ENCODE measurements at regions not wholly inside any gene's neighbourhood (a gene's known extent, or its start where the extent isn't known, plus 50 kb on each side); places are given as distances from the start of the nearest gene placed in this dataset.

DNA sequence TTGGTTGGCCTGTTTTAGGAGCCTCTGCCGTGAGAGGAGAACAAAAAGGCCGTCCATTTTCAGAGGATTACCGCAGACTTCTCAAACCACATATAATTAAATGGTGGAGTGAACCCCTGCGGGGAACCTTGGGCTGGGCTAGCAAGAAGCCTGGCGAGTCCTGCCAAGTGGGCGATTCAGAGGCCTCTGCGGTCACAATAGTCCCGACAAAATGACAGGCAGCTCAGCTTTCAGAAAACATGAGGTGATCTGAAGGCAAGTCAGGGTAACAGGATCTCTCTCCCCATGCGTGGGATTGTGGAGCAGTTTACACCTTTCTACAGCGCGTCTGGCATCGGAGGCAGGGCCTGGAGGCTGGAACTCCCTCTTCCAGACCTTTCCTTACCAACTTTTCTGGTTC lies 134.8 kb downstream of the ASB7 start:
- no peak for DNase-seq

DNA sequence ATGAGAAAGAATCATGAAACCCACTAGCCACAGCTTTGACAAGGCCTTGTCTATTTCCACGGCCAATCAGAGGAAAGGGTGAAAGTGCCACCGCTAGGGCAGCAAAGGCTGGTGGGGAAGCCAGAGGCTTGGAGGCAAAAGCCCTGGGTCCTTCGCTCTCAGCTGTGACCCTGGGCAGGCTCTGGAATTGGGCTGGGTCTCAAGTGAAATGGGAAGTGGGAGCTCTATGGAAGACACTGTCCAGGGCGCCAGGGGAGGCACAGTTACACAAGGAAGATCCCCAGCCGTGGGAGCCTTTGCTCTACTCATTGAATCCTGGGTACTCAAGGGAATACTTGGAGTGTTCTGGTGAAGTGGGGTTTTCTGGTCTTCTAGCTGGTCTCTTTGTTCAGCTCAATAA lies 136.2 kb downstream of the ASB7 start:
- DNase-seq, result no peak

- no peak for DNase-seq
These were observed 137.7 kb downstream of the ASB7 start for GRCh38 chr15:100740138-100740537.

DNA sequence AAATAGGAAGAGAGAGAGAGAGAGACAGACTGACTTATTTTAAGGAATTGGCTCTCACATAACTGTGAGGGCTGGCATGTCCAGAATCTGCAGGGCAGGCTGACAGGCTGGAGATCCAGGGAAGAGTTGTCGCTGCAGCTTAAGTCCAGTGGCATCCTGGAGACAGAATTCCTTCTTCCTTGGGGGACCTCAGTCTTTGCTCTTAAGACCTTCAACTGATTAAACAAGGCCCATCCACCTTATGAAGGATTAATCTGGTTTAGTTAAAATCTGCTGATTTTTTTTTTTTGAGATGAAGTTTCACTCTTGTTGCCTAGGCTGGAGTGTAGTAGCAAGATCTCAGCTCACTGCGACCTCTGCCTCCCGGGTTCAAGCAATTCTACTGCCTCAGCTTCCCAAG lies 128.0 kb upstream of the ALDH1A3 start:
- no peak for DNase-seq

DNA sequence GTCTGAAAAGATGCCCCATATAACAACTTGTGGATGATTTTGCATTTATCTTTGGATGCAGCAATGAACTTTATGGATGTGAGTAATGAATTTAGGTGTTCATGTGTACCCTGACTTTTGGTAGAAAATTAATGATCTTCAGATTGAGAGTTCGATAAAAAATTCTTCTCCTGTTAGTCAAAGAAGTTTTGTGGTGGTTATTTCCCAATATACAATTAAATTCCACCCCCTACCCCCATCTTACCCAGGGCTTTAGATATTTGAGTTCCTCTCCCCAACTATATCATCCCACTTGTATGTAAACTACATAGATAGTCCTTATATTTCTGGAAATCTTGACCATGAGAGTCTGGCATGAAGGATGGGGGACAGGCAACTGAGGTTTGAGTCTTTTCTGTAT lies 126.1 kb upstream of the ALDH1A3 start:
- no peak for DNase-seq

DNA sequence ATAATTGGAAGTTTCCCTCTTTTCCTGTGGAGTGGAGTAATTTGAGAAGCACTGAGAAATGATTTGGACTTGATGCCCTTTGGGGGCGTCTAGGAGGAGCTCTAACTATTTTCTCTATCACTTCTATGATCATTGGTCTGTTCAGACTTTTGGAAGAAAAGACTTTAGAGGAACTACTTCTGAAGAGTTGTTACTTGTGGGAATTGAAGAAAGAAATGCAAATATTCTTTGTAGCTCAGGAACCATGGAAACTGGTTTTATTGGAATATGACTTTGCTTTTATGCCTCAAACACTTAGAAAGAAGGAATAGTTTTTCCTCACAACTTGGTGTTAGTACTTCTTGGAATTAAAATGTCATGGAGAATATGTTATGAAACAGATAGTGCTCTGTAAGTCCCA lies 122.0 kb upstream of the ALDH1A3 start:
- no peak for DNase-seq

GRCh38 chr15:100758555-100758954 lies 121.1 kb upstream of the ALDH1A3 start:
- no peak for DNase-seq

DNA sequence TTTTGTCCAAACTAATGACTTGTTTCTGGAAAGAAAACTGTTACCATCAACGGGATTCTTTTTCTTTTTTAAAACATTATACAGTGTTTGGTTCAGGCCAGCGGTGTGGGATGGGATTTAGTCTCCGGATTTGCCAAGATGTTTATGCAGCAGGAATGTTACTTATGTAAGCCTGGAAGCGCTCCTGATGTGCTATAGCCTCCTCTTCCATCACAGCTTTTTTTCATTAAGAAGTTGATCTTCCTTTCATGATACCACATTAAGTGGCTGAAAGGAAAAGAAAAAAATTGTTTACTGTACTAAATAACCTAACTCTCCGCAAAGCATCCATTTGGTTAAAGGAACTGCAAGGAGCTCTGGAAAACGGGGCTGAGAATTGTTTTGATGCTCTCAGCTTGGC lies 120.5 kb upstream of the ALDH1A3 start:
- DNase-seq, result no peak

GRCh38 chr15:100759698-100760356 lies 119.8 kb upstream of the ALDH1A3 start:
- DNase-seq, result no peak

- no peak for DNase-seq
These were observed 119.2 kb upstream of the ALDH1A3 start for GRCh38 chr15:100760357-100760903.

DNA sequence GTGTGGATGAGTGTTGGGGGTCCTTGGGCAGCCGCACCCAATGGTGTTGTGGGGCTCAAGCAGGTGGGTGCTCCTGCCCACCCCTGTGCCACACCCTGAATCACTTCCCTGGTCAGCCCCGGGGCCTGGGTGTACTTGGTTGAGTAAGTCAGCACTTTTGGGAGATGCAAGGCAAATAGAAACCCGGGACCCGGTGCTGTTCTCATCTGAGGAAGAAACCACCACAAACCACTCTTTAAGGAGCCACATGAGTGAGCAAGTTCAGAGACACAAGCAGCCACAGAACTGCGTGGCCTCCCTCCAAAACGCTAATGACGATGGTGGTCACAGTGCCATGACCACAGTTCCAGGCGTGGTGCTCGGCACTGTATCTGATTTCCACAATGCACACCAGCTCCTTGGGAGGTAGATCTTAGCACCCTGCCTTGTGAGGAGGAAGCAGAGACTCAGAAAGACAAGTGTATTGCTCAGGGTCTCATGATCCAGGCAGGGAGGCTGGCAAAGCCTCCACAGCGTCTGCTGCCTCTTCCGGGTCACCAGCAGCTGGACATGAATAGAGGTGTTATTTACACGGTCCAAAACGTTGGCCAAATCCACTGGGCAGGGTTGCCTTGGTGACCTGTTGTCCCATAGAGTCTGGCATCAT lies 118.2 kb upstream of the ALDH1A3 start:
- no peak for DNase-seq

DNA sequence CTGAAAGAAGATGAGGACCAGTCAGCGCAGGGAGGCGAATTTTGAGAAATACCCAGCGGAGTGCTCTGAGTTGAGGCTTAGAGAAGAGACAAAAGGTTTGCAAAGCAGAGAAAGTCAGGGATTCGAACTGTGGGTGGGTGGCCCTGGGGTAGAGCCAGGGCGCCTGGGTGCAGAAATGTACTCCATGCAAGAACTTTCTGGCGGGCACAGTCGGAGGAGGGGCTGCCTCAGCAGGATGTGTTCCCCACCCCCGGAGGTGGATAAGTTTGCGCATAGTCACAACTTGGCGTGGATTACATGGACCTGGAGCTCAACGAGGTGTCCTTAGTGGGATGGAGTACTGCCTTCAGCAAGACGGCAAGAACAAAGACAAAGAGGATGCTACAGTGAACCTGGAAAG lies 117.3 kb upstream of the ALDH1A3 start:
- DNase-seq, result no peak

DNA sequence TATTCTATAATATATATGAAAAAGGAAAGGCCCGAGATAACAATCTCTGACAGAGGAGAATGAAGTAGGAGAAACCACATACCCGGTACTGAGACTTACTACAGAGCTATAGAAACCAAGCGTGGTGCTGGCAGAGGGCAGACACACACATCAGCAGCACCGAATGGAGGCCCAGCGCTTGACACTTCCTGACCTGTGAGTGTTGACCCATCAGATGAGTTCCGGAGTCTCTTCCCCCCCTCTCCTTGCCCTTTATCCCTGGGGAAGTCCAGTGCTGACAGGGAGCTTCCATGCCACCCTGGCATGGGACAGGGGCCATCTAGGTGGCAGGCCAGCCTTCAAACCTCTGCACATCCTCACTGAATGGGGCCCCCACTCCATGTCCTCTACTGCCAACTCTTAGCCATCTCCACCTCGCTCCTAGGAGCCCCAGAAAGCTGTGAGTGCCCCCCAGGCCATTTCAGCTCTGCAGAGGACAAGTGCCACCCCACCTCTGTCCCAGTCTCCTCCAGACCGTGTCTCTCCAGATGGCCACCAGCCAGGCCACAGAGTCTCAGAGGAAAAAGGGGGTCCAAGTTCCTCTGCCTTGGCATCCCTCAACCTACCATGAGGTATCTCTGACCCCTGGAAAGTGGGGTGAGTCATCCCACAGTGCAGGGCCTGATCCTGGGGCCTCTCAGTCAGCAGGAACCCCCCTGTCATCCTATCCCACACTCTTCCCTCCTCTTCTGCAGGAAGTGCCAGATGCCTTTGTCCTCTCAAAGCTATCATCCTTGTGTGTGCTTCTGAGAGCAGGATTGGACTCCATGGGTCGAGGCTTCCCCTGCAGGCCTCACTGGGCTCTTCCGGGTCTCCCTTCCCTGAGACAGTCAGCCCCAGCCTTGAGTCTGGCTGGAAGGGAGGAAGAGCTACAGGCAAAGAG lies 116.5 kb upstream of the ALDH1A3 start:
- DNase-seq, result no peak

DNA sequence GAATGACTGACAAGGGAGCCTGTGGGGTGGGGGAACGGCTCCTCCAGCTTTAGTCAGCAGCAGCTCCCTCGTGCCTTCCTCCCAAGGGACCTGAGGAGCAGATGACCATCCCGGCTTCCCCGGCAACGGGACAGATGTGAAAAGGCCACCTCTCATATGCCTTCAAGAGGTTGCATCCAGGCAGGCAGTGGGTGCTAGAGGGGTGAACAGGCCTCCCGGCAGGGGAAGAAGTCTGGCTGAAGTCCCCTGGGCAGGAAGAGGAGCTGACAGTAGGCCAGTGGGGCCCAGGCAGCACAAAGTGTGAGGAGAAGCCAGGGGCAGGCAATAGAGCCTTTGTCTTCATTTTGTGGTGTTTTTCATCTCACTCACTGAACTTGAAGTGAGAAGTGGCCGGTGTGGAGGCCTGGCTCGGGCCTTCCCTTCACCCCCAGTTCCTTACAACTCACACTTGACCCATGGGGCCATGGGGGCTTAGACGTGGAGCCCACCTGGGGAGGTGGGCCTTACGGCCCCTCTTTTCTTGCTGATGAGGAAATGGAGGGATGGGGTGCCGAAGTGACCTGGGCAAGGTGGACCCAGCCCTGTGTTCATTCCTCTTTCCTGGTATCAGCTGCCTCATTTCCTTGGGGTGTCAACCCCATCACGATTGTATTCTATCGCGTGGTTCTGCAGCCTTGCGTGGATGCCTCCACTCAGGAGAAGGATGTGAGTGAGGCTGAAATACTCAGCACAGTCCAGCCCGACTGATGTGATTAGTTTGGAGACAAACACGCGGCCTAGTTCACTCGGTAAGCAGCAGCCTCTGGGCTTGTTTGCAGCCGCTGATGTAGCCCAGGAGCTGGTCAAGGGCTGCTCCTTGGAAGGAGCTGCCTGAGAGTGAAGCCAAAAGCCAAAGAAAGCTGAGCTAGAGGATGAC lies 115.5 kb upstream of the ALDH1A3 start:
- DNase-seq, result no peak

DNA sequence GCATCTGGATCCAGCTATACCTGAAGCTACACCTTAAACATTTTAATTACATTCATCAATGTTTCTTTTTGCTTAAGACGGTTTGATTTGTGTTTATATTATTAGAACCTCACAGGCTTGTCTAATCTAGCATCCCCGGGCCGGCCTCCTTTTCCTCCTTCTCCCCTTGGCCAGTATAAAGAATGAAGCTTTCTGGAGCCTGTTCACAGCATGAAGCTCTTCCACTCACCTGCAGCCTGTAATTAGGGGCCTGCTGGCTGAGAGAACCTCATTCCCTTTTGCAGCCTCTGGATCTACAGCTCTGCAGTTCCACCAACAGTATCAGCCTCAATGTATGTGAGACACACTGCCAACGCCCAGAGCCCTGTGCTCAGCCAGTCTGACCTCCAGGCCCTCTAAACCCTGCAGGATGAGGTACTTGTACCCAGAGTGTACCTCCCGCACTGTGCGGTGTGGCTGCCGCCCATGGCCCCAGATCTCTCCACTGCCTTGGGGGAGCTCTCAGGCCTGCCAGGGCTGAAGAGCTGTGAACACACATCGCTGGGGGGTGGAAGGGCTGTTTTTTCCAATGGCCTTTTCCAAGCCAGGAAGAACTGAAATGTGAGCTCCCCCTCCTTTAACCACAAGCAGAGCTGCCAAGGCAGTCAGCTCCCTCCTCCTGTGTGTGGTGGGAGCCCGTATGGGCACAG lies 114.7 kb upstream of the ALDH1A3 start:
- no peak for DNase-seq

GRCh38 chr15:100765467-100766241 lies 114.0 kb upstream of the ALDH1A3 start:
- DNase-seq, result no peak

GRCh38 chr15:100766243-100767000 lies 113.2 kb upstream of the ALDH1A3 start:
- no peak for DNase-seq

GRCh38 chr15:100767001-100767825 lies 112.4 kb upstream of the ALDH1A3 start:
- DNase-seq, result no peak

DNA sequence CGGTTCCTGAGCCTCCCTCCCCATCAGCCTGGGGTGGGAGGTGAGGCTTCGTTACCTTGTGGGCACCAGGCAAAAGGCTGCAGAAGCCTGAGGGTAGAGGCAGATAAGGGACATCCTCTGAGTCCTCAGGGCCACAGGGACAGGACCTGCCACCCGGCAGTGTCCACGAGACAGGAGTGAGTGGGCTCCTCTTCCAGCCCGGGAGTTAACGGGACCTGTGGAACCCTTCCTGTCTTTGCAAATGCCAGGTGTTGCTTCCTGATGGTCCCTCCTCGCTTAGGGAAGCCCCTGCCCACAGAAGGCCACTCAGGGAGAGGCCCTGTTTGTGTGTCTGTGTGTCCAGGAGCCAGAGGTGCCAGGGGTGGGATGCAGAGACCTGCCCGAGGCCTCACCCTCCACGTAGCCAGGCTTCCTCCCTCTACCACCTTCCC lies 111.1 kb upstream of the ALDH1A3 start:
- DNase-seq, result no peak

Measured in stimulated activated CD4-positive, alpha-beta T cell treated with anti-CD3 and anti-CD28 coated beads, Interleukin-2, amount 100 ng/mL, for 48 hours (primary cell).